NCI-H460 (cell line): ENCODE measurements at regions not wholly inside any gene's neighbourhood (a gene's known extent, or its start where the extent isn't known, plus 50 kb on each side); places are given as distances from the start of the nearest gene placed in this dataset.
"Not testable (repeated sequence)": the region's sequence is repeated elsewhere in the genome, so short reads cannot be mapped to it uniquely, and the experiment has no call there.

Experiments used
- DNase-seq: peaks from one replicate; pipeline ENCODE4 v3.0.0-alpha.2; 2016; ENCODE audit warnings: low read depth; ENCODE audit errors: extremely low read depth

DNA sequence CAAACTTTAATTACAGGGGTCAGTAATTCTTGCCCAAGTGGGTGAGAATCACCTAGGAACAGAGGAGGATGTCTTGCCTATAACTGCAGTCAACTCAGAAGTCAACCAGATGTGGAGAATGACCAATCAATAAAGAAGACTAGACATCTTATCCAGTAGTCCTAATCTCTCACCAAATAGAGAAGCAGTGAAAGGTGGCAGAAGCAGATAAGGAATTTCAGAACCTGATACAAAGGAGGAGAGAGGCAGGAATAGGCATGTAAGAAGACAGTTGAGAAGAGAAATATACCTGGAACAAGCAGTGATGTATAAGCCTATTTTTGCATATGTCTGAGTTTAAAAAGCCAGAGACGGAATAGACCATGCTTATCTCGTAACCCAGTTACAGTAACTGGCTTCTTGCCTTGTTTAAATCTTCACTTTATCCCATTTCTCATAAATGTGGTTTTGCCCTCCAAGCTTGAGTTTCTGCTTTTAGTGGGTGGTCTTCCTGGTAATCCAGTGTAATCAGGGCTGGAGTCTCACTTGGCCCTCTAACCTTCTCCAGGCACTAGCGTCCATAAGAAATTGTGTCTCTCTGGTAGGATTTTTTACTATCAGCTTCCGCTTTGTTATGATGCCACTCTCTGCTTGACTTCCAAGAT lies 401.0 kb downstream of the SUCLG1 start:
- DNase-seq: no peak

- no peak for DNase-seq
Measured at GRCh38 chr2:84055816-84056215, 403.3 kb downstream of the SUCLG1 start.

DNA sequence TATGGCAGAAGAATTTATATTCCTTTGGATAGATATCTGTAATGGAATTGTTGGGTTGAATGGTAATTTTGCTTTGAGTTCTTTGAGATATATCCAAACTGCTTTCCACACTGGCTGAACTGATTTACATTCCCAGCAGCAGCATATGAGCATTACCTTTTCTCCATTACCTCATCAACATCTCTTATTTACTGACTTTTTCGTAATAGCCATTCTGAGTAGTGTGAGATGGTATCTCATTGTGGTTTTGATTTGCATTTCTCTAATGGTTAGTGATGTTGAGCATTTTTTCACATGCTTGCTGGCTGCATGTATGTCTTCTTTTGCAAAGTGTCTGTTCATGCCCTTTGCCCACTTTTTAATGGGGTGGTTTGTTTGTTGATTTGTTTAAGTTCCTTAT lies 404.5 kb downstream of the SUCLG1 start:
- not testable (repeated sequence) for DNase-seq

DNA sequence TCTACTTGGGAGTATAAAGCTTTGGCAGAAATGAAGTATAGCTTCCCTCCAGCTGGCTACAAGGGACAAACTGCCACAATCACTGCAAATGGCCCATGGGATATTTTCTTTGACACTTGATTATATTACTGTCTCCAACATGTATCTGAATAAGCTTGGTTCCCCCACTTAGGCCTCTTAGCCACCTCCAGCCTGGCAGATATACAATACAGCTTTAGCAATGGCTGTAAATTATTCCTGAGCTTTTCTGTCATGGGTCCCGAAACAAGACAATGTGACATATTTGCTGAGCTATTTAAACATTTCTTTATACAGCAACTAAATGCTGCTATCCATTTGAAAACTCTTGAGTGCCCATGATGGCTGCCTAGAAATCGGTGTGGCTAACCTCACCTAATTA lies 406.2 kb downstream of the SUCLG1 start:
- DNase-seq: no peak

GRCh38 chr2:84052043-84052442 lies 407.0 kb downstream of the SUCLG1 start:
- DNase-seq: no peak

GRCh38 chr2:84048964-84049363 lies 410.1 kb downstream of the SUCLG1 start:
- DNase-seq: no peak

DNA sequence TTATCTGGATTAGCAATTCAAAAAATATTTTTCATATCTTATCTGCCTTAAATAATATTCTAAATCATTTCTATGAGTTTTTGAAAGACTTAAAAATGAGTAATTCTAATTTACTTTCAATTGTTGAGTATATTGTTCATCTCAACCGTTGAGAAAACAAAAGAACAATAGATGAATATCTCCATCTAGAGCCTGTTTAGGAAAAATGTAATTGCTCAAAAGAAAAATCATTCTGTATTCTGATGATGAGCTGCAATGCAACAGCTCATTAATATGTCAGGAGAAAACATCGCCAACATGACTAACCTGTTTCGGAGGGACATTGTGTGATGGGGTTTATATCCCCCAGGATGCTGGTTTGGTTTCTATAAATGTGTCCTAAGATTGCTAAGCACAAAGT lies 417.6 kb downstream of the SUCLG1 start:
- DNase-seq: no peak

DNA sequence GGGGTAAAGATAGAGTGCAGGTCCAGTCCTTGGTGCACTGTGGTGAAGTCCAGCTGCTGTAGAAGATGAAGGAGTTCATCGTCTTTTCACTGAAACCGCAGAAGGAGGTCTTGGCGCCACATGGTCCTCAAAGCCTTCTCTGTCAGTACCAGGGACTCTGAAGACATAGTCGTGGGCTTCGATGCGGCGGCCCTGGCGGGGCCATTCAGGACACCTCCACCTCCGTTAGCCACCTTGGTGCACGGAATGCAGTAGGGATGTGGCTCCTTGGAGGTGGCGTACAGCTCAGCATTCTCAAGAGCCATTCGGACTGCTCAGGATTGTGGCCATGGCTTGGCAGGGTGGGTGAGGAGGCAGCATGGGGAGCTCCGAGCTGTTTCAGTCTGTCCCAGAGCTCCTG lies 418.8 kb downstream of the SUCLG1 start:
- DNase-seq: no peak

DNA sequence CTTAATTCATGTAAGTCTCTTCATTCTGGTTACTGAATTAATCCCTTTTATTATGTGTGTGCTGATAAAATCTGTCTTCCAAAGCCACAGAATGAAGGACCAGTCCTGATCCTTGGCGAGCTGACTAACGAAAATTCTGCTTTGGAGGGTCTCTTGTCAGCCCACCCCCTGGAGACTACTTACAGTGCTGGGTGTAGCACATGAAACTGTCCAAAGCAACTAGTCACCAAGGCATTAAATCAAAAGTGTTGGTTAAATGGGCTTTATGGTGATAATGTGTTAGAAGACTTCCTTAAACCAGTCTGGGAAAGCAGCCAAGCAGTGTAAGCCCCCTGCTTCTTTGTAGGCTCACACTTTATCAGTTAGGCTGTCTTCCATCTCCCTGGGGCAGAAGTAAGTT lies 420.2 kb downstream of the SUCLG1 start:
- no peak for DNase-seq

DNA sequence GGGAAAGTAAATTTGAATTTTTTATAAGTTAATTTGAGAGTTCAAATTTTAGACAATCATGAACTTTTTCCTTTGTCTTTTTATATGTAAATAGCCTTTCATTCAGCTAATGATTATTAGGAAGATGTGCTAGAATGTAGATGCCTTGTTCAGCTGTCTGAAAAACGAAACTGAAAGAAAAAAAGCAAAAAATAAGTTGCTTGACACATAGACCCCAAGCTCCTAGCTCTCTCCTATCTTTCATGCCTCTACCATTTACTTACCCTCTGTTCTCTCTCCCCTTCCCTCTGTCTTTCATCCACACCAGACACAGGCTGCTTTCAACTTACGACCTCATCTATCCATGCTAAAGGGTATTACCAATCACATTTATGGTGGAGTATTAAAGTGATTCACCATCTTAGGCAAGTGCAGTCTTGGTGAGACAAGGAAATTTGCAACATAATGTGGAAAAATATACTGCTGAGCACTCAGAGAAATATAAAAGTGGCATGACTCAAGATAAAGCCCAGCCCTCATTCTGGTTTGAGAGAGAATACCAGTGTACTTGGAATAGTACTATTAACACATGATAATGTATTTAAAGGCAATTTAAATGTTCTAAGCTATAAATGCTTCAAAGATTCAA lies 425.6 kb downstream of the SUCLG1 start:
- DNase-seq: no peak

GRCh38 chr2:84031312-84032050 lies 427.6 kb downstream of the SUCLG1 start:
- DNase-seq: no peak

DNA sequence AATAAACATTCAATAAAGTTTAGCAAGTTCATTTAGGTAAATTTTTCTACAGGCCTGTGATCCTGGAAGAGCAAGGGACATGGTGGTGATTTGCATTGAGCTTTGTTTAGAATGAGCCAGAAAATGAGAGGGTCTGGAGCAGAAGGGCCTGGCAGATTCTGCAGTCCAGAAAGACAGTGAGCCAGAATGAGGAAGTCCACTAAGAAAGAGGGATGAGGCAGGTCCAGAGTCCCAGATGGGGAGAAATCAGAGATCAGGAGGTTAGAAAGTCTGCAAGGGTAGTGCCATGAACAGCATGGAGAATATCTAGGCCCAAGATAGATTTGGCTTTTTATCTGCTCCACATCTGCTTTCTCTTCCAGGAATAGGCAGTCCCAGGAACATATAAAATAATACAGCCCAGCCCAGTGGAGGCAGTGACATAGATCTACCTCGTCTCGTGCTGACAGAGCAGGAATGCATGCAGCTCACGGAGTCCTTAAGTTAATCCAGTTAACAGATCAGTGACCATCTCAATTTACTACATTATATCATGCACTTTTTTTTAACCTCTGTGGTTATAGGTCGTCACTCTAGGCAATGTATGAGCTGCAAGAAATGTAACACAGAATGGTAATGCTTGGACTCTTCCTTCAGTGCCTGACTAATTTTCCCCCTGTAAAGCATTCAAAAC lies 429.0 kb downstream of the SUCLG1 start:
- no peak for DNase-seq

GRCh38 chr2:84026818-84027217 lies 432.3 kb downstream of the SUCLG1 start:
- DNase-seq: no peak

GRCh38 chr2:84022810-84023431 lies 436.2 kb downstream of the SUCLG1 start:
- DNase-seq: peak; percentile 68

DNA sequence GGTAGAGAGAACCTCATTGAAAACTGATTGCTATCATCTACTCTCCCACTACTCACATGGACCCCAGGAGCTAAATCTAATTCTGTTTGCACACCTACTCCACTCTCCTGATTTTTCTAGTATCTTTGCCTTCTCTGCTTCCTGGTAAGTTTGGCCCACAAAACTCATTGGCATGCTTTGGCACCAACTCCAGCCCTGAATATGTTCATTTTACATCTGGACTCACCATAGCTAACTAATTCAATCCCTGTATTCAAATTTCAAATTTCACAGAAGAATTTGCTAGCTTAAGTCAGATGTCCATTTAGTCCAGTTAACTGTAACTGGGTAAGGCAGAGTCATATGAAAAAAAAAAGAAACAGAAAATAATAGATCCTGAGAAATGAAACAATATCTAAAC lies 442.1 kb downstream of the SUCLG1 start:
- no peak for DNase-seq

DNA sequence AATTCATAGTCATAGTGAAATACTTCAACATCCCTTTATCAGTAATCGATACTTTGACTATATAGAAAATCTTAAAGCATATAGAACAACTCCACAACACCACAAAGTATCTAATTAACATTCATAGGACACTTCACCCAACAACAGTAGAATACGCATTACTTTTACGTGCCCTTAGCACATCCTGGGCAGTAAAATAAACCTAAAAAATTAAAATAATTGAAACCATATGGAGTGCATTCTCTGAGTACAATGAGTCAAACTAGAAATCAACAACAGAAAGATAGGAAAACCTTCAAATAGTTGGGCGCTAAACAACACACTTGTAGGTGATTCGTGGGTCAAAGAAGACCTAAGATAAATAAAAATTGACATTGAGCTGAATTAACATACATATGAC lies 442.9 kb downstream of the SUCLG1 start:
- no peak for DNase-seq

DNA sequence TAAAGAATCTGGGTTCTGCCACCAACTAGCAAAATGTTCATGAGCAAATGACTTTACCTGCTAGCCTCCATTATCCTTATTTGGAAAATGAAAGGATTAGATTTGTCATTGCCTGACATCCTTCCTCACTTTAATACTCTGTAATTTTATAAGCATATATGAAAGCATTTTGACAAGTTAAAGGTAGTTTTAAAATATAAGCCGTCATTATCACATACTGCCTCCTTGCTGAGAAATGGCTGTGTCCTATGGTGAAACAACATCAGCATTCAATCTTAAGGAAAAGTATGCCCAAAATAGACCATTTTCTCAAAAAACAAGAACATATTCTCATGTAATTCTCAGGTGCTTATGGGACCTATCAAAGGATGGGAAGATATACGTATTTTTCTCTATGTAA lies 461.2 kb downstream of the SUCLG1 start:
- DNase-seq: no peak

- no peak for DNase-seq
Measured at GRCh38 chr2:83994633-83995179, 464.4 kb downstream of the SUCLG1 start.

DNA sequence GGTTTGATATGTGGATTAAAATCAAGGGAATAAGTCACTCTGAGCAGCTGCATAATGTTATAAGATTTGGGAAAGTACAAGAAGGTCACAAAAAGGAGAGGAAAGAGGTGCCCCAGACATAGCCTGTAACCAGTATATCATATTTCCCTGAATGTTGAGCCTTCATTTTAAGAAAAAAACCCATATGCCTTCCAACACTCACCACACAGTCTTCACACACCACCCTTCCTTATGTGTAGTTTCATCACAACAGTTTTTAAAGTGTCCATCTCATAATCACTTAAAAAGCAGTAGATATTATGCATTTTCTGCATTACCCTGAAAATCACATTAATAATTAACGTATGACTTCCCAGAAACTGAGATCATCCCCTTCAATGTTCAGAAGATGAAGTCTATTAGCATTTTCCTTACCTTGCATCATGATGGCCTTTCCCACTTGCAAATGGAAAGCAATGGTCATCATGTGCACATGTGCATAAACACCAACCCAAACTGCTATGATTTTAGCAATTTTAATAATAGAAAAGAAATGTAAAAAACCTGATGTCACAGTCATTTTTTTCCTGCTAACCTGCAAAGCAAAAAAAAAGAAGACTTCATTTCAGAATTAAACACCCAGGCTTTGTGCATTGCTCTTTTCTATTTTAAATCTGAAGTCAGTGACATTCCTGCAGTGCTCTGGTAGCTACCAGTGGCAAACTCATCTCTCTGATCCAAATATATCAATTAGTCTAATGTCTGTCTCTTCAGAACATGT lies 465.0 kb downstream of the SUCLG1 start:
- no peak for DNase-seq

- peak; percentile 6 for DNase-seq
Measured at GRCh38 chr2:83991992-83992391, 467.1 kb downstream of the SUCLG1 start.
